NCI-H2171 treated with DMSO at 0.1 percent for 48 hours (cell line): ENCODE measurements at regions not wholly inside any gene's neighbourhood (a gene's known extent, or its start where the extent isn't known, plus 50 kb on each side); places are given as distances from the start of the nearest gene placed in this dataset.
"Not testable (repeated sequence)": the region's sequence is repeated elsewhere in the genome, so short reads cannot be mapped to it uniquely, and the experiment has no call there.

Source experiments
- DNase-seq: peaks from one replicate; lab custom pipeline; 2025; lab: John Stamatoyannopoulos, UW

GRCh38 chr13:99774644-99775043, 196.9 kb downstream of the ZIC5 start:
- DNase-seq, result no peak

DNA sequence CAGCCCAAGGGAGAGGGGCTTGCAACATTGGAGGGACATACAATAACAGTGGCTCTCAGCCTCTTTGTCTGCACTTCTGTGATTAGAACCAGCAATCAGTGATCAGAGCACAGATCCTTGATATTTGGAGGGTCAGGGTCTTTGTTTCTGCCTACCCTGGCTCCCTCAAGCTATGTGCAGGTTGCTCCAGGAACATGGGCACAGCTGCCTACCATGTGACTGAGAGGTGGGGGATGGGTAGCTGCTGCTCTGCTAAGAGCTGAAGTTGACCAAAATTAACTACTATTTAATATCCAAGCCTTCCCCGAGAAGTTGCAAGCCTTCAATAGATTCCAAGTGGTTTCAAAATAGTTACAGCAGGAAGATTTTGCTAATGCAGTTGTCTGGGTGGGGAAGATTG, 202.6 kb downstream of the ZIC5 start:
- DNase-seq, result no peak

DNA sequence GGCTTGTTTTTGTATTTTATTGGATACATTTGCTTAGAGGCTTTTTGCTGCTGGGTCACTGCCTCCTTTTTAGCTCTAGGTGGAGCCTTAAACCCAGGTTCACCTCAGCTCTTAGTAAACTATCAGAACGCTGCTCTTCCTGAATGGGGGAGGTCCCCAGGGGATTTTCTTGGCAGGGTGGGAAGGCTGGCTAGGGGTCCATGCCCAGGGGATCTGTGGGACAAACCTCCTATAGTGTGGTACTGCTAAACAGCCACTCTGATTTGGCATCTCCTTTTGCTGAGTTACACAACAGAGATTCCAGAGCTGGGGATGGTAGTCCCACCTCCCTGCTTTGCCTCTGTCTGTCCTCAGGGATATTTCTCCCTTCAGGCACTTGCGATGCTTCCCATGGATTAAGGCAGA, 204.9 kb downstream of the ZIC5 start:
- peak; percentile 57 for DNase-seq

GRCh38 chr13:99765869-99766268, 205.7 kb downstream of the ZIC5 start:
- no peak for DNase-seq

DNA sequence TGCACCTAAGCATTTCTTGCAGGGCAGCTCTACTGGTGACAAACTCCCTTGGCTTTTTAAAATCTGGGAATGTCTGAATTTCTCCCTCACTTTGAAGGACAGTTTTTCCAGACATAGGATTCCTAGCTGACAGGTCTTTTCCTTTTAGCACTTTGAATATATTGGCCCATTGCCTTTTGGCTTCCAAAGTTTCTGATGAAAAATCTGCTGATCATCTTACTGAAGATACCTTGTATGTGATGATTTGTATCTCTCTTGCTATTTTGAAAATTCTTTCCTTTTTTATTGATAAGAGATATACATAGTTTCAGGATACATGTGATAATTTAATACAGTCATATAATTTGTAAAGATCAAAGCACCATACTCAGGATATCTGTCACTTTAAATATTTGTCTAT, 211.1 kb downstream of the ZIC5 start:
- DNase-seq, result peak; percentile 33

- DNase-seq, result no peak
Measured at GRCh38 chr13:99759163-99759552, 212.4 kb downstream of the ZIC5 start.

GRCh38 chr13:99758460-99759162, 213.0 kb downstream of the ZIC5 start:
- peak; percentile 100 for DNase-seq

DNA sequence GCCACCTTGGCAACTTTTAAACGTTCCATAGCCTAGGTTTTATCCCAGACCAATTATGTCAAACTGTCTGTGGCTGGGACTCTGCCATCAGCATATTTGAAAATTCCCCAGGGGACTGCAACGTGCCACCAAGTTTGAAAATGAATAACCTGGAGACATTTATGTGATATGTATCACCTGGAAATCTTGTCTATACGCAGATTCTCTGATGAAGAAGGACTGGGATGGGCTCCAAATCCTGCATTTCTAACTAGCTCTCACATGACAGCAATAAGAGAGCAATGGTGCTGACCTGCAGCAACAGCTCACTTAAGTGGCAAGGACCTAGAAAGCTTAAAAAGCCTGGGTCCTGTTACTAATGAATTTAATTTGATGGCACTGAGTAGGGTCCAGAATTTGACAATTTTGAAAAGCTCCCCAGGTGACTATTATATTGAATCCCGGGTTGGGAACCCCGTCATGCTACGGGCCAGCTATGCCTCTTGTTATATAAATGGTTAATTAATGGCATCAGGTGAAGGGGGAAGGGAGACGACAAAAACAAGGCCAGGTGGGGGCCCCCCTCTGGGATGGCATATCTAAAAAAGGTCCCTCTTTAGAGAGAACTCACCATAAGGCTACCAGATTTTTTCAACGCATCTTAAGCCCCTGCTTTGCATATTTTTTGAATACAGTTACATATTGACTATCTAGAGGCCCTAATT, 213.7 kb downstream of the ZIC5 start:
- DNase-seq, result peak; percentile 100

GRCh38 chr13:99756281-99756680, 215.3 kb downstream of the ZIC5 start:
- DNase-seq, result no peak

DNA sequence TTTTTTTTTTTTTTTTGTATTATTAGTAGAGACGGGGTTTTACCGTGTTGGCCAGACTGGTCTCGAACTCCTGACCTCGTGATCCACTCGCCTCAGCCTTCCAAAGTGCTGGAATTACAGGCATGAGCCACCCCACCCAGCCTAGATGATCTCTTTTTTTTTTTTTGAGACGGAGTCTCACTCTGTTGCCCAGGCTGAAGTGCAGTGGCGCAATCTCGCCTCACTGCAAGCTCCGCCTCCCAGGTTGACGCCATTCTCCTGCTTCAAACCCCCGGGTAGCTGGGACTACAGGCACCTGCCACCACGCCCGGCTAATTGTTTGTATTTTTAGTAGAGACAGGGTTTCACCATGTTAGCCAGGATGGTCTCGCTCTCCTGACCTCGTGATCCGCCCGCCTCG, 216.8 kb downstream of the ZIC5 start:
- DNase-seq, result not testable (repeated sequence)

- DNase-seq, result no peak
Measured at GRCh38 chr13:99752373-99752772, 219.2 kb downstream of the ZIC5 start.

DNA sequence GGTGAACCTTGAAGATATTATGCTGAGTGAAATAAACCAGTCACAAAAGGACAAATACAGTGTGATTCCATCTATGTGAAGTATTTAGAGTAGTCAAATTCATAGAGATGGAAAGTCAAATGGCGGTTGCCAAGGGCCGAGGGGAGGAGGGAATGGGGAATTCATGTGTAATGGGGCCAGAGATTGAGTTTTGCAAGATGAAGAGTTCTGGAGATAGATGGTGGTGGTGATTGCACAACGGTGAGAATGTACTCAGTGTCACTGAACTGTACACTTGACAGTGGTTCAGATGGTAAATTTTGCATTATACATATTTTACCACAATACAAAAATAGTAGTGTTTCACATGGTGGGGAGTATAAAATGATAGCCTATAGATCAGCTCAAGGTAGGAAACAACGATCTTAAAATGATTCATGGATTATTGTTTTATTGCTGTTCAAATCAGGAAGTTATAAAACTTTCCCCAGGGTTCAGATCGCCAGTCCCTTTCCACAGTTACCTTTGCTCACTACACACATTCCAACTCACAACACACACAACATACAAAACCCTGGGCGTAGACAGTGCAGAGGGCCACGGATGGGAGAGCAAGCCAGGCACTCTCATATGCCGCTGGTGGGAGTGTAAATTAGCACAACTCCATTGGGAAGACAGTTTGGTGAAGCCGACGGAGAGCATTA, 219.9 kb downstream of the ZIC5 start:
- no peak for DNase-seq

DNA sequence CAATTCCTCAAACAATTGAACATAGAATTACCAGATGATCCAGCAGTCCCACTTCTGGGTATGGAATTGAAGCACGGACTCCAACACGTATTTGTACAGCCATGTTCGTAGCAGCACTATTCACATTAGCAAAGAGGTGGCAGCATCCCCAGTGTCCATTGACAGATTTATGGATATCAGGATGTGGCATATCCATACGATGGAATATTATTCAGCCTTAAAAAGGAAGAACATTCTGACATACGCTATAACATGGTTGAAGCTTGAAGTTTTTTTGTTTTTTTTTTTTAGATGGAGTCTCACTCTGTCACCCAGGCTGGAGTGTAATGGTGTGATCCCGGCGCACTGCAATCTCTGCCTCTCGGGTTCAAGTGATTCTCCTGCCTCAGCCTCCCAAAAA, 220.6 kb downstream of the ZIC5 start:
- no peak for DNase-seq

DNA sequence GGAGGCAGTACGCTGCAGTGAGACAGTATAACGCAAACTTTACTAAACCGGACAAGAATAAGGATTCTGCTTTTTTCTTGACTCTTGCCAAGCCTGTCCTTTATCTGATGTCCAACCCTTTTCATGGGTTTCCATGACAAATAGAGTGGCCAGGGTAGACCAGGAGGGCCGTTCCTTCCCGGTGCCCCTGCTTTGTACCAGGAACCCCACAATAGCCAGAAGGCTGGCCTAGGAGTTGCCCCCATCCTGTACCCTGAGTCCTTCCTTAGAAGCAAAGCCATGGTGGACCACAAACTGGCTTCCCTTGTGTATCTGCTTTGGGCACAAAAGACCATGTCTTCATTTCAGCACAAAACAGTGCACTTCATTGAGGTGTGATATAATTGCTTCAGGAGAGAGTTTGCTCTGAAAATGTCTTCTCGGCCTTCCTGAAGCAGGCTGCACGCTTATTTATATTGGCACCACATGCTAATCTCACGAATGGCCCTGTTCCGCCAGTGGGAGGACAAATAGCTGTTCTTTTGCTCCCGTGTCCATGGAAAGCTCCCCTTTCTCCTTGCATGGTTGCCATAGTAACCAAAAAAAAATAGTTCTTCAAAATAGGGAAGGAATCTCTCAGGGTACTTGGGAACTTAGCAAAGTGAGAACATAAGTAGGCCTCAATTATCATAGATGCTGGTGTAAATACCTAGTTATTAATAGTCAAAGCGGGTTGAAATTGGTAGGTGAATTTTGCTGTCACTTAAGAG, 222.1 kb downstream of the ZIC5 start:
- no peak for DNase-seq

DNA sequence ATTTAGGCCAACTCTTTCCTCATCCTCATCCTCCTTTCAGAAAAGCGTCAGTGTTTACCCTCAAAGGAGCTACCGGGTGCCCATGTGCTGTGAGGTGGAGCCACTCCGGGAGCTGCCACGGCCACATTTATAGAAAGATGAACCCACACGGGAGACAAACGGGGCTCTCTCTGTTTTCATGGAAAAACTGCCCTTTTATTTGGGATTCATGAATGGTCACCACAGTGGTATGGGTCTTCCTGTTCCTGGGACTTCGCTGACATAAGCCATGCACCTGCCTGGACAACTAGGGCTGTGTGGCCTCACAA, 224.2 kb downstream of the ZIC5 start:
- no peak for DNase-seq

DNA sequence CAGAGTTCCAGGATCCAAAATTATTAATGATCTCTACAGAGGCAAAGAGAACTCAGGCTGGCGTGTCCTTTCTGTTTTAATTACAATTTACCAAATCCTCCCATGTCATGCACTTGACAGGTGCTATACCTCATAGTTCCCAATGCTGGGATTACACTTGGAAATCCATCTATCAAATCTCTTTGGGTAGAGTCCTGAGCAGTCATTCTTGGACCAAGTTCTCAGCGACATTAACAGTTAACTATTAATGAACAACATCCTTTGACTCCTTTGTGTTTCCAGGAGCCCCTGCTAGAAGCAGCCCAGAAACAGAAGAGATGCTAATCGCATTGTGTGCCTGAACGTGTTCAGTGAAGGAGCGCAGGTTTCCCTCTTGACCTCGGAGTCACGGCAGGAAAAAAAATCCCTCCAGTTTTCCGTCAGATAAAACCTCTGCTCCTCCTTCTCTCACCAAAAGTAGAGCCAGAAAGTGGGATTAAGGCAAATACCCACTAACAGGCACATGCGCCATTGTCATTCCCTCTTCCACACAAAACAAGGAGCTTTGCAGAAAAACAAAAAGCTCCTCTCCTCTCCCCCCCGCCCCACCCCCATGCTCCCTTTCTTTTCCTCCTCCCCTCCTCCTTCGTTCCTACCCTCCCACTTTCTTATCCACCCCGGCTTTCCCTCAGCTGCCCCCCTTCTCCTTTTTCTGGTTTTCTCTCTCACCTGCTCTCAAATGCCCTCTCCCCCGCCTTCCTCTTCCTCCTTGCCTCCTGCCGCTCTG, 224.7 kb downstream of the ZIC5 start:
- DNase-seq, result no peak

- DNase-seq, result no peak
Measured at GRCh38 chr13:99743094-99743493, 228.5 kb downstream of the ZIC5 start.

GRCh38 chr13:99741960-99742359, 229.6 kb downstream of the ZIC5 start:
- DNase-seq, result no peak

DNA sequence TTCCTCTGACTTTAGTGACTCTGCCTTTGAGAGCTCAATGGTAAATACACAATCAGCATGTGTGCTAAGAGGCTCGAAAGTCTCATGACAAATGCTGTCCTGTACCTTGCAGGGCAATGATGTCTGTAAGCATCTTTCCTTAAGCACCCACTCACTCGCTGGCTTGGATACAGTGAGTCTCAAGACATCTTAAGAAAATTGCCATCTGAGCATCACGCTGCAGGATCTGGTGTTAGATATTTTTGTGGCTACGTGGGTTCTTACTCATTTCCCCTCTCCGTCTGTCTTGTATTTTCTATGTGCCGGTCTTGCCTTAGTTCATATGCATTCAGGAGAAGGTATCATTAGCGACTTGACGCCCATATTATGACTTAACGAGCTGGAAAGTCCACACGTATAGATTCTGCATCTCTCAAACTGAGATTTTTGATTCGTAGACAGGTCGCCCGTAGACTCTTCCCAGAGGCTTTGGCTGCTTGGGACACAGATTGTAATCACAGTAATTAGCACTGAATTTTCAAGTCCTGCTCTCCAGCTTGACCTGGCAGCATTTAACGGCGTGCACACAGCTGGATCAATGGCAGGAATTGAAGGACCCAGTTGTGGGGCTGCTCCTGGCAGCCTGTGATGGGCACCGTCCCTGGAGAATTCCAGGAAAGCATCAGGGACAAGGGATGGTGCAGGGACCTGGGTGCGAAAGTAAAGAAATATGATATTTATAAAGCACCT, 231.2 kb downstream of the ZIC5 start:
- DNase-seq, result no peak

DNA sequence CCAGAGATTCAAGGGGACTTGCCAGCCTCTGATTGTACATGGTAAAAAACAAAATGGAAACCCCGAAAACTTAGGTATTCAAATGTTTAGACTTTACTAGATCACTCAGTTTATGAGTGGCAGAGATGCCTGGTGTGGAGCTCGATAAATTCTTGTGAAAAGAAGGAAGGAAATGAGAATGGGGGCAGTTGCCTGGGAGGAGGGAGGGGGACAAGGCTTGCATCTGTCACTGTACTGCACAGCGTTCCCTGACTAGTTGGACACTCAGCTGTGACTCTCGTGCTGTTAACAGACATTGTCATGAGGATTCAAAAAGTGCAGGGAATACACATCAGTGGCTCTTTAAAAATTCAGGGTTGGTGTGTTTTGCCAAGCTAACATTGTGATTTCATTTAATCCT, 232.9 kb downstream of the ZIC5 start:
- DNase-seq, result no peak
